Ishikawa (cell line): ENCODE measurements at regions not wholly inside any gene's neighbourhood (a gene's known extent, or its start where the extent isn't known, plus 50 kb on each side); places are given as distances from the start of the nearest gene placed in this dataset.

ENCODE experiments used
- CEBPB ChIP-seq: IDR thresholded peaks from 2 replicates; pipeline ENCODE4 v1.6.1; 2012
- CREB1 ChIP-seq: IDR thresholded peaks from 2 replicates; pipeline ENCODE4 v1.6.1; 2012; ENCODE audit warnings: low read depth
- EGR1 ChIP-seq: IDR thresholded peaks from 2 replicates; pipeline ENCODE4 v1.6.1; 2012
- EP300 ChIP-seq: IDR thresholded peaks from 2 replicates; pipeline ENCODE4 v1.6.1; 2012; ENCODE audit warnings: borderline replicate concordance
- FOXM1 ChIP-seq: IDR thresholded peaks from 2 replicates; pipeline ENCODE4 v1.6.1; 2012; ENCODE audit warnings: low read depth, borderline replicate concordance
- NFIC ChIP-seq: IDR thresholded peaks from 2 replicates; pipeline ENCODE4 v1.6.1; 2012
- RAD21 ChIP-seq: IDR thresholded peaks from 2 replicates; pipeline ENCODE4 v1.6.1; 2012; ENCODE audit warnings: low read depth
- TAF1 ChIP-seq: IDR thresholded peaks from 2 replicates; pipeline ENCODE4 v1.6.1; 2012; ENCODE audit warnings: low read depth, mild to moderate bottlenecking
- TCF12 ChIP-seq: IDR thresholded peaks from 2 replicates; pipeline ENCODE4 v1.6.1; 2012; ENCODE audit warnings: low read depth
- TEAD4 ChIP-seq: IDR thresholded peaks from 2 replicates; pipeline ENCODE4 v1.6.1; 2012
- YY1 ChIP-seq: IDR thresholded peaks from 2 replicates; pipeline ENCODE4 v1.6.1; 2012; ENCODE audit warnings: low read depth
- ZBTB7A ChIP-seq: IDR thresholded peaks from 2 replicates; pipeline ENCODE4 v1.6.1; 2012; ENCODE audit warnings: low read depth
- TF ChIP-seq, protein P1 (sequence below): IDR thresholded peaks from 2 replicates; pipeline ENCODE4 v1.6.1; 2012
- TF ChIP-seq, protein P2 (sequence below): IDR thresholded peaks from 2 replicates; pipeline ENCODE4 v1.6.1; 2012; ENCODE audit warnings: low read depth, mild to moderate bottlenecking
- TF ChIP-seq, protein P3 (sequence below): IDR thresholded peaks from 2 replicates; pipeline ENCODE4 v1.6.1; 2012

DNA sequence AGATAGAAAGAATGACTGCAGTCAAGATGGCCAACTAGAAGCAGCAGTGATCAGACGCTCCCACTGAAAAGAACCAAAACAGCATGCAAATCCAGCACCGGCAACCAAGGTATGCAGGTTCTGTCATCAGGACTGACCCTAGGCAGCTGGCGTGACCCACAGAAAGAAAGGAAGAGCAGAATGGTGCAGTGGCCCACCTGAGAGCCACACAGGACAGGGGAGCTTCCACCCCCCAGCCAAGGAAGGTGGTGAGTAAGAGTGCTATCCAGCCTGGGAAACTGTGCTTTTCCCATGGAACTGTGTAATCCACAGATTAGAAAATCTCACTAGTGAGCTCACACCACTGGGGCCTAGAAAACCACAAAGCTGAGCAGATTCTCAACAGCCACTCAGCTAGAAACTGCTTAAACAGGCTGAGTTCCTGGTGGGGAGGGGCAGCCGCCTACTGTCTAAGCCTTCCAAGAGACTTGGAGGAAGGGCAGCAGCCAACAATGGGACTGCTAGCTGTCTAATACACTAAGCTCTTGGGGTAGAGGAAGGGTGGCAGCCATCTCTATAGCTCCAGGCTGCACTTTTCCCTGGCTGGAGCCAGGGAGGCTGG, 127.9 kb downstream of the EVA1A start:
- TF ChIP-seq FOXM1: no peak
- TF ChIP-seq, protein P1, sequence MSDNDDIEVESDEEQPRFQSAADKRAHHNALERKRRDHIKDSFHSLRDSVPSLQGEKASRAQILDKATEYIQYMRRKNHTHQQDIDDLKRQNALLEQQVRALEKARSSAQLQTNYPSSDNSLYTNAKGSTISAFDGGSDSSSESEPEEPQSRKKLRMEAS: no peak
- TF ChIP-seq EGR1: no peak
- TF ChIP-seq RAD21: no peak
- no peak for TF ChIP-seq CREB1
- no peak for TF ChIP-seq TEAD4
- TF ChIP-seq, protein P2, sequence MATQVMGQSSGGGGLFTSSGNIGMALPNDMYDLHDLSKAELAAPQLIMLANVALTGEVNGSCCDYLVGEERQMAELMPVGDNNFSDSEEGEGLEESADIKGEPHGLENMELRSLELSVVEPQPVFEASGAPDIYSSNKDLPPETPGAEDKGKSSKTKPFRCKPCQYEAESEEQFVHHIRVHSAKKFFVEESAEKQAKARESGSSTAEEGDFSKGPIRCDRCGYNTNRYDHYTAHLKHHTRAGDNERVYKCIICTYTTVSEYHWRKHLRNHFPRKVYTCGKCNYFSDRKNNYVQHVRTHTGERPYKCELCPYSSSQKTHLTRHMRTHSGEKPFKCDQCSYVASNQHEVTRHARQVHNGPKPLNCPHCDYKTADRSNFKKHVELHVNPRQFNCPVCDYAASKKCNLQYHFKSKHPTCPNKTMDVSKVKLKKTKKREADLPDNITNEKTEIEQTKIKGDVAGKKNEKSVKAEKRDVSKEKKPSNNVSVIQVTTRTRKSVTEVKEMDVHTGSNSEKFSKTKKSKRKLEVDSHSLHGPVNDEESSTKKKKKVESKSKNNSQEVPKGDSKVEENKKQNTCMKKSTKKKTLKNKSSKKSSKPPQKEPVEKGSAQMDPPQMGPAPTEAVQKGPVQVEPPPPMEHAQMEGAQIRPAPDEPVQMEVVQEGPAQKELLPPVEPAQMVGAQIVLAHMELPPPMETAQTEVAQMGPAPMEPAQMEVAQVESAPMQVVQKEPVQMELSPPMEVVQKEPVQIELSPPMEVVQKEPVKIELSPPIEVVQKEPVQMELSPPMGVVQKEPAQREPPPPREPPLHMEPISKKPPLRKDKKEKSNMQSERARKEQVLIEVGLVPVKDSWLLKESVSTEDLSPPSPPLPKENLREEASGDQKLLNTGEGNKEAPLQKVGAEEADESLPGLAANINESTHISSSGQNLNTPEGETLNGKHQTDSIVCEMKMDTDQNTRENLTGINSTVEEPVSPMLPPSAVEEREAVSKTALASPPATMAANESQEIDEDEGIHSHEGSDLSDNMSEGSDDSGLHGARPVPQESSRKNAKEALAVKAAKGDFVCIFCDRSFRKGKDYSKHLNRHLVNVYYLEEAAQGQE: no peak
- TF ChIP-seq EP300: no peak
- TF ChIP-seq, protein P3, sequence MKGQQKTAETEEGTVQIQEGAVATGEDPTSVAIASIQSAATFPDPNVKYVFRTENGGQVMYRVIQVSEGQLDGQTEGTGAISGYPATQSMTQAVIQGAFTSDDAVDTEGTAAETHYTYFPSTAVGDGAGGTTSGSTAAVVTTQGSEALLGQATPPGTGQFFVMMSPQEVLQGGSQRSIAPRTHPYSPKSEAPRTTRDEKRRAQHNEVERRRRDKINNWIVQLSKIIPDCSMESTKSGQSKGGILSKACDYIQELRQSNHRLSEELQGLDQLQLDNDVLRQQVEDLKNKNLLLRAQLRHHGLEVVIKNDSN: no peak
- TF ChIP-seq TAF1: no peak
- no peak for TF ChIP-seq ZBTB7A
- TF ChIP-seq TCF12: no peak
- no peak for TF ChIP-seq CEBPB
- no peak for TF ChIP-seq NFIC
- TF ChIP-seq YY1: no peak

DNA sequence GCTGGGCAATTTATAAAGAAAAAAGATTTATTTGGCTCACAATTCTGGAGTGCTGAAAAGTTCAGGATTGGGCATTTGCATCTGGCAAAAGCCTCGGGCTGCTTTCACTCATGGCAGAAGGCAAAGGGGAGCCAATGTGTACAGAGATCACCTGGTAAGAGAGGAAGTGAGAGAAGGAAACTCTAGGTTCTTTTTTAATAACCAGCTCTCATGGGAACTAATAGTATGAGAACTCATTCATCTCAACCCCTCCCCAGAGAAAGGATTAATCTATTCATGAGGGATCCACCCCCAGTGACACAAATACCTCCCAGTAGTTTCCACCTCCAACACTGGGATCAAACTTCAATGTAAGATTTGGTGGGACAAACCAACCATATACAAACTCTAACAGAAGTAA, 129.0 kb downstream of the EVA1A start:
- TF ChIP-seq EGR1 (no peak), RAD21 (no peak), TAF1 (no peak), ZBTB7A (no peak), YY1 (no peak), EP300 (no peak), TEAD4 (no peak), NFIC (no peak), TCF12 (no peak), FOXM1 (no peak)
- TF ChIP-seq, protein P3: no peak
- TF ChIP-seq, protein P1: no peak
- TF ChIP-seq, protein P2: no peak

DNA sequence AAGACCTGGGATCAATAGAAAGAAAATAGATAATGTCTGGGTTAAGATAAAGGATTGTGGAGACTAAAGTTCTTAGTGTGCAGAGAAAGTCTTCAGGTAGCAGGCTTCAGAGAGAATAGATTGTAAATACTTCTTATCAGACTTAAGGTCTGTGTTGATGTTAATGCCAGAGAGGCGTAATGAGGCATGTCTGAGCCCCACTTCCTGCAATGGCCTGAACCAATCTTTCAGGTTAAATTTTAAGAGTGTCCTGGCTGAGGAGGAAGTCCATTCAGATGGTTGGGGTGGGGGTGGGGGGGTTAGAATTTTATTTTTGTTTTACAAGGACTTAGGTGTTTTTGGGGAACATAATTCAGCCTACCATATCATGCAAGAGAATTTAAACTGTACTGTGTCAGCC, 129.5 kb downstream of the EVA1A start:
- no peak for TF ChIP-seq TCF12
- no peak for TF ChIP-seq EP300
- TF ChIP-seq, protein P2: no peak
- TF ChIP-seq, protein P1: no peak
- TF ChIP-seq TAF1: no peak
- TF ChIP-seq TEAD4: no peak
- TF ChIP-seq NFIC: no peak
- TF ChIP-seq CREB1: no peak
- TF ChIP-seq, protein P3: no peak
- TF ChIP-seq EGR1: no peak
- no peak for TF ChIP-seq YY1
- TF ChIP-seq RAD21: no peak
- no peak for TF ChIP-seq FOXM1
- TF ChIP-seq CEBPB: no peak
- TF ChIP-seq ZBTB7A: no peak
